Activated CD8-positive, alpha-beta memory T cell treated with anti-CD3 and anti-CD28 coated beads, Interleukin-2, amount 10 ng/mL, durations not matched to agents 7 days and 5 days (primary cell): ENCODE measurements at regions not wholly inside any gene's neighbourhood (a gene's known extent, or its start where the extent isn't known, plus 50 kb on each side); places are given as distances from the start of the nearest gene placed in this dataset.
"Not testable (repeated sequence)": the region's sequence is repeated elsewhere in the genome, so short reads cannot be mapped to it uniquely, and the experiment has no call there.

Source experiments
- ATAC-seq: fragments of 150-1000 bp; cut with Tn5 transposase; one replicate; pipeline ENCODE4 v1.10.0; 2021; ENCODE audit warnings: moderate library complexity
- CTCF ChIA-PET: fragments of 350-600 bp; sonication (Branson Sonifier 250); formaldehyde crosslinking; loops from one replicate; lab custom pipeline; 2021; ENCODE audit warnings: antibody characterized with exemption; lab: Charles Lee
- DNase-seq: peaks from one replicate; pipeline ENCODE4 v3.0.0-alpha.2; 2020
- H3K27ac Mint-ChIP-seq: one replicate; pipeline ENCODE4 v1.8.0; 2021; ENCODE audit warnings: mild to moderate bottlenecking, mixed read lengths
- H3K27me3 Mint-ChIP-seq: one replicate; pipeline ENCODE4 v1.8.0; 2021; ENCODE audit warnings: mixed read lengths
- H3K36me3 Mint-ChIP-seq: one replicate; pipeline ENCODE4 v1.8.0; 2021; ENCODE audit warnings: mild to moderate bottlenecking, mixed read lengths
- H3K4me1 Mint-ChIP-seq: one replicate; pipeline ENCODE4 v1.8.0; 2021; ENCODE audit warnings: mixed read lengths
- H3K4me3 Mint-ChIP-seq: one replicate; pipeline ENCODE4 v1.8.0; 2021; ENCODE audit warnings: mild to moderate bottlenecking, moderate library complexity, mixed read lengths
- H3K9me3 Mint-ChIP-seq: one replicate; pipeline ENCODE4 v1.8.0; 2022; ENCODE audit warnings: low read depth, mixed read lengths

DNA sequence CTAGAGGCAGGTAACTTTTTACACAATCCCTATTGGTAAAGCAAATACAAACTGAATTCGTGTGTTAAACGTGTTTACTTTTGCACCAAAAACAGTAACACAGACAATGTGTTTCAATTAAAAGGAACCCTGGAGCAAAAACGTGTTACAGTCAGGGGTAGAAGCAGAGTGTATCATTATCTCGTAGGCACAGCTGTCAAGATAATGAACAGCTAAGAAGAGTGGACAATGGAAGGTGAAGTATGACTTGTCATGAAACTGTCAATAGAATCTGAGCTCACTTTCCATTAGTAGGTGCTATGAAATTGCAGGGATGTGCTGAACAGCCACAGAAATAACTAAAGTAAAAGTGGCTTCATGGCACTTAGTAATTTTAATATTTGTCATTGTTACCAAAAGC lies 1229.8 kb upstream of the WWC1 start:
- Mint-ChIP-seq H3K4me3 (no peak overlapping the region), H3K9me3 (peaks cover 2% of the 10 kb centered on the region), H3K27me3 (no peaks in the 10 kb centered on the region), H3K27ac (no peak overlapping the region), H3K36me3 (no peaks in the 10 kb centered on the region), H3K4me1 (no peaks in the 10 kb centered on the region)
- ATAC-seq: no peak
- no peak for DNase-seq
- CTCF ChIA-PET: no interaction called here

DNA sequence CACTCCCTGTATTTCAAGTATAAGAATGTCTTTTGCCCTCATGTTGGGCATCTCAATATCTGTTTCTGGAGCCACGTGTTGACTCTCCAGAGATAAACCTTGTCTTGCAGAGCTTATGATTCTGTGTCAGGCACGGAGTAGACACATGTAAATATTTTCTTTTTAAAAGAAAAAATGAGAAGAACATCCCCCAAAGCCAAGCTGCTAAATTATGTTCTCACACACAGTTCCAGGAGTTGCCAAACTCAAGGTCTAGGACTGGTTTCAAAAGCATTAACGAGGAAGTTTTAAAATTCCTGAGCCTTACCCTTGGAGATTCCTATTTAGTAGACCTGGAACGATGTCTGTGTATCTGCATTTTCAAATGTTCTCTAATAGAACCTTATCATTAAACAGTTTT lies 1228.3 kb upstream of the WWC1 start:
- Mint-ChIP-seq H3K9me3 (peaks cover 2% of the 10 kb centered on the region), H3K4me1 (no peaks in the 10 kb centered on the region), H3K27ac (no peak overlapping the region), H3K36me3 (no peaks in the 10 kb centered on the region), H3K27me3 (no peaks in the 10 kb centered on the region), H3K4me3 (no peak overlapping the region)
- DNase-seq (no peak), ATAC-seq (no peak)
- CTCF ChIA-PET: no interaction called here

DNA sequence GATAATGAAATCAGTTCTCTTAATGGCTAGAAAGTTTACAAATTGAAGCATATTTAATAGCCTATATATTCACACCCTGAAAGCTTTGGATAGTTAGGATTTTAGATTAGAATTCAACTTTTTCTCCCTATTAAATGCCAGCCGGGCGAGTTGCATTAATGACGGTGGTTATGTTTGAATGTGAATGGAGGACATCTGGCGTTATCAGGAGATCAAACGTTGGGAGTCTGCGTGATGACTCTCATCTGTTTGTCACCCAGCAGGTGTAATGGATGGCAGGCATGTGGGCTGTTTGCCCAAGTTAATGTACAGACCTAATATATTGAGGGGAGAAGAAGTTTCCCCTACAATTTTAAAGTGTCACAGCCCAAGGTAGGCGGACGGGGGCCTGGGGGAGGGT lies 1227.7 kb upstream of the WWC1 start:
- H3K27me3 Mint-ChIP-seq: no peaks in the 10 kb centered on the region
- CTCF ChIA-PET: no interaction called here
- H3K4me3 Mint-ChIP-seq: no peak overlapping the region
- ATAC-seq: no peak
- H3K36me3 Mint-ChIP-seq: no peaks in the 10 kb centered on the region
- H3K4me1 Mint-ChIP-seq: no peaks in the 10 kb centered on the region
- H3K9me3 Mint-ChIP-seq: no peaks in the 10 kb centered on the region
- DNase-seq: no peak
- H3K27ac Mint-ChIP-seq: no peak overlapping the region

DNA sequence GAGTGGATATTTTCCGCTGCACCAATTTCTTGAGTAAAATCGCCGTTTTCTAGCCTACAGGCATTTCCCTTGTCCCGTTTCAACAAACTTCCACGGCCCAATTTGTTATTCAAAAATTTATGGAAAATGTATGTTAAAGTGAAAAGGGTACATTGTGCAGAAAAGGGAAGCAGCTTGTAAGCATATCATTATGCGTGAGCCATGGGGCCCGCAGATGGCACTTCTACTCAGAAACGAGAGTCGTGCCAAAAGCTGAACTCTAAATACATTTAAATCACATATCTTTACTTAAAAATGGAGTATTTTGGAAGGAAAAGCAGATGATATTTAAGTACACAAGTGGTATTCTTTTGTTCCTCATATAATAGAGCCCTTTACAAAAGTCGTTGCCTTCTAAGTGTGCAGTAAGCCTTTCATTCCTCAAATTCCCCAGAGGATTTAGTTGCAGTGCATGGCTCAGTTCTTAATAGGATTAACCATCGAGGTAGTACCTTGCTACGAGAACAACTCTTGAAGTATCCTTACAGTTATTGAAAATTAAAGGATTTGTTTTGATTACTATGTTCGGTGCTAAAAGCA lies 1227.2 kb upstream of the WWC1 start:
- no peak for DNase-seq
- Mint-ChIP-seq H3K4me1 (no peaks in the 10 kb centered on the region), H3K4me3 (no peak overlapping the region), H3K27ac (no peak overlapping the region), H3K36me3 (no peaks in the 10 kb centered on the region), H3K27me3 (no peaks in the 10 kb centered on the region), H3K9me3 (no peaks in the 10 kb centered on the region)
- no peak for ATAC-seq
- CTCF ChIA-PET: no interaction called here

DNA sequence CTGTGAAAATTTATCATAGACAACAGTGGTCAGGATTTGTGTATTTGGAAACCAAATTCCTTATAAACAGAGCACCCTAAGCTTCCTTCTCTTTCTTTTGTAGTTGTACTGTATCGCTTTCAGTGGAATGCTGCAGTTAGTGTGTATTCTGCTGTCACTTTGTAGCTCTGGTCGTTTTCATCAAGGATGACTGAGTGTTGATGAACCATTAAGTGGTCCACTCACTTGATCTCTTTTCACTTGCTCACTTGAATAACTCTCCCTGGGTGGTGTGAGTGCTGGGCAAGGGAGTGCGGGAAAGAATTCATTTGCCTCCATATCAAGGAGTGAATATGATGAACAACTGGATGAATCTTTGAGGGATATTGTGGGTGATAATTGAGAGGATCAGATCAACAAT lies 1225.7 kb upstream of the WWC1 start:
- Mint-ChIP-seq H3K4me1 (no peaks in the 10 kb centered on the region), H3K4me3 (no peak overlapping the region)
- CTCF ChIA-PET: no interaction called here

DNA sequence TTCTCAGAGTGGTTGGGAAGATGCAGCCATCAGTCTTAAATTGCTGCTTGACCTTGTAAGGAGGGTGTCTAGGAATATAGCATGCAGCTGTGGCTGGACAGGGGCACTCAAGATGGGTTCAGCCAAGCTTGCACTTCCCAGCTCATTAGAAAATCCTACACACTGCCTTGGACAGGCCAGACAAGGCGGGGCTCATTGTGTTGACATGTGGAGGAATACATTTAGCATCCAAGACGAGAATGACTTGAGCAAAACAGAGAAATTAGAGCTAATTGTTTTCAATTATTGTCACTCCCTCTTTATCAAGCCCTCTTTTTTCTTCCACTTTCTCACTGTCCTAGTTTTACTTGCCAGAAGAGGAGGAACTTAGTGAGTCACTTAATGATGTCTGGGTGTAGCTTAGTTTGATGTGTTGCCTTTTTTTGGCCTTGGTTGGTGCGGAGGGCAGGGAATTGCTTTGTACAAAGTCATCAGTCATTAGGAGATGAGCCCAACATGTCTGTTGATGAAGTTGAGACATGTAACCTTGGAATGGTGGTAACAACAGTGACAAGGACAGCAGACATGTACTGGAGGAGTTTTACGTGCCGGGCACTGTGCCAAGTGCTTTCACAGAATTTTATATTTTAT lies 1219.3 kb upstream of the WWC1 start:
- Mint-ChIP-seq H3K4me1 (no peaks in the 10 kb centered on the region), H3K9me3 (peaks cover 2% of the 10 kb centered on the region), H3K27me3 (no peaks in the 10 kb centered on the region), H3K36me3 (no peaks in the 10 kb centered on the region), H3K4me3 (no peak overlapping the region), H3K27ac (no peak overlapping the region)
- DNase-seq (no peak), ATAC-seq (no peak)
- CTCF ChIA-PET: no interaction called here

More for the DNA sequence above, 1225.7 kb upstream of the WWC1 start:
- DNase-seq (no peak), ATAC-seq (no peak)
- H3K27me3 Mint-ChIP-seq: no peaks in the 10 kb centered on the region
- no peaks in the 10 kb centered on the region for H3K36me3 Mint-ChIP-seq
- no peaks in the 10 kb centered on the region for H3K9me3 Mint-ChIP-seq
- no peak overlapping the region for H3K27ac Mint-ChIP-seq

DNA sequence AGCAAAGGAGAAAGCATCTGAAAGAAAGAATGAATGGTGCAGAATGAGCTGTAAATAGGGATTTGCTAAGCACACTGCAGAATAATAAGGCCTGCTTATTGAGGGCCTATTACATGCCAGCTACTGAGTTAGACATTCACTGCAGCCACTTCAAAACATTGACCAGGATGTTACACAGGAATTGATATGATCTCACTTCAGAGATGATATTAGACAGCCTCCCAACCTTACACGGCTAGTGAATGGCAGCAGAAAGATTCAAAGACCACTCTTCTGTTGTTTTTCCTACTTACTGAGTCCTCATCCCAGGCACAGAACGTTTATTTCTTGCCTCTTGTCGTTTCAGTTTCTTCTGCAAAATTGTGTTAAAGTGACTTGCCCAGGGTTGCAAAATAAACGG lies 1209.9 kb upstream of the WWC1 start:
- DNase-seq: no peak
- ATAC-seq: no peak
- H3K27me3 Mint-ChIP-seq: no peaks in the 10 kb centered on the region
- no peak overlapping the region for H3K4me3 Mint-ChIP-seq
- H3K27ac Mint-ChIP-seq: no peak overlapping the region
- no peaks in the 10 kb centered on the region for H3K4me1 Mint-ChIP-seq
- CTCF ChIA-PET: no interaction called here
- H3K36me3 Mint-ChIP-seq: no peaks in the 10 kb centered on the region
- H3K9me3 Mint-ChIP-seq: no peaks in the 10 kb centered on the region

DNA sequence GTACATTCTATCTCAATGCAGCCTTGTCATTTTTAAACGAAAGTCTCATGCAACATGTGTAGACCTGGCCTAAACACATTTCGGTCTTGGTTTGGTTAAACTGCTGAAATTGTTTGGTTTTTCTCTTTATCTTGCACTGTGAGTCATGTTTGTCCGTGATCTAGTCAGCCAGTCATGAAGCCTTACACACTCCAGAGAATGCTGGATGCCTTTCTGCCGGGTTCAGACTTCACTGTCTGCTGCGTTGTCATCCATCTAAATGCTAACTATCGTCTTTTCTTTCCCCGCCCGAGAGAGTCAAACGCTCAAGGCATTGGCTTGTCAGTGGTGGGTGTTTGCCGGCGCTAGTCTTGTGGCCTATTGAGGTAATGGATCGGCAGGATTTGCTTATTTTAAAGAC lies 1194.6 kb upstream of the WWC1 start:
- peaks cover 15% of the 10 kb centered on the region for H3K9me3 Mint-ChIP-seq
- H3K36me3 Mint-ChIP-seq: no peaks in the 10 kb centered on the region
- no peaks in the 10 kb centered on the region for H3K27me3 Mint-ChIP-seq
- no peak for ATAC-seq
- CTCF ChIA-PET: no interaction called here
- no peak overlapping the region for H3K27ac Mint-ChIP-seq
- DNase-seq: no peak
- H3K4me1 Mint-ChIP-seq: no peaks in the 10 kb centered on the region
- H3K4me3 Mint-ChIP-seq: no peak overlapping the region

DNA sequence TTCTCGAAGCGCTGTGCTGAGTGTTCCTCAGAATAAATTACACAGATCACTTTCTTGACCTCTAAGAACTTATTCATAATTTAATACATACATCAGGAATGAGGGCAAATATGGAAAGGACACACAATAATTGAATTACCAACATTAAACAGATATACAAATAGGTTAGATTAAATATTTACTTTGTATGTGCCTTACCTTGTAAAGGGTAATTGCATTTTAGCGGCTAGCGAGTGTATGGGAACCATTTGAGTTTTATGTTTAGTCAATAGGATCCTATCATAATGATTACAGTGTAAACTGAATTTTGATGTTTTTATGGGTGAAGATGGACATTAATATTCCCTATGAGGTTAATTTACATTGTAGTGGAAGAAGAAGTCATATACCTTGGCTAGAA lies 1187.1 kb upstream of the WWC1 start:
- no peak for ATAC-seq
- H3K36me3 Mint-ChIP-seq: no peaks in the 10 kb centered on the region
- no peak for DNase-seq
- no peak overlapping the region for H3K4me3 Mint-ChIP-seq
- no peaks in the 10 kb centered on the region for H3K27me3 Mint-ChIP-seq
- no peaks in the 10 kb centered on the region for H3K4me1 Mint-ChIP-seq
- CTCF ChIA-PET: no interaction called here
- H3K9me3 Mint-ChIP-seq: peaks cover 21% of the 10 kb centered on the region
- no peak overlapping the region for H3K27ac Mint-ChIP-seq

DNA sequence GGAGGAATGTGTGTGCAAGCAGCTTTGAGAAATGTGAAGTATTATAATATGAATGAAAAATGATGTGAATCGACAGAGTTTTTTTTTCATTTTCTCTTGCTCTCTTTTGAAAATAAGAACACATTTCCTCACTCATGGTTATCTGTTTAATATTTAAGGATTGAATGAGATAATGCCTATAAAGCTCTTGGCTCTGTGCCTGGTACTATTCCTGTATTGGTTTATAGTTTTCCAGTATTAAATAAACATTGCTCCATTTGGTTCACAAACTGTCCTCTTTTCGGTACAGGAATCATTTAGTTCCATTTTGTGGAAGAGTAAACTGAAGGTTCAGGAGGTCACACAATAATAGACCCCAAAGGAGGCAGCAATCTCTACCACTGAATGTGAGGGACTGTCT lies 1185.5 kb upstream of the WWC1 start:
- H3K36me3 Mint-ChIP-seq: no peaks in the 10 kb centered on the region
- H3K4me3 Mint-ChIP-seq: no peak overlapping the region
- H3K27me3 Mint-ChIP-seq: no peaks in the 10 kb centered on the region
- H3K9me3 Mint-ChIP-seq: peaks cover 14% of the 10 kb centered on the region
- H3K4me1 Mint-ChIP-seq: no peaks in the 10 kb centered on the region
- DNase-seq: no peak
- ATAC-seq: no peak
- CTCF ChIA-PET: no interaction called here
- no peak overlapping the region for H3K27ac Mint-ChIP-seq

DNA sequence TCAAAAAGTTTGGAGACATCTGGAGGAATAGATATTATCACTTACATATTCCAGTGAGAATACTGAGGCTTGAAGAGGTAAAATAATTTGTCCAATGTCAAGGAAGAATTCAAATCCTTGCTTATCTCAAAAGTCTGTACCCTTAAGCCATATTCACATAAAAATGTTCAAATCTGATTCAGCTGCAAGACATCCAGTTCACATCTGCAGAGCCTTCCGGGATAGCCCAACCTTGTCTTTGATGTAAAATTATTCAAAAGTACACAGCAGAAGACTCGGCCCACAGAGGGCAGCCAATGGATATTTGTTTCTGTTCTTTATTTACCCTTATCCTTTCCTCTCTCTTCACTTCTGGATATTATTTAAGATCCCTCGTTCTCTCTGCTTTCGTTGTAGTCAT lies 1183.8 kb upstream of the WWC1 start:
- no peaks in the 10 kb centered on the region for H3K36me3 Mint-ChIP-seq
- DNase-seq (no peak), ATAC-seq (no peak)
- peaks cover 12% of the 10 kb centered on the region for H3K9me3 Mint-ChIP-seq
- no peaks in the 10 kb centered on the region for H3K27me3 Mint-ChIP-seq
- H3K27ac Mint-ChIP-seq: no peak overlapping the region
- no peak overlapping the region for H3K4me3 Mint-ChIP-seq
- no peaks in the 10 kb centered on the region for H3K4me1 Mint-ChIP-seq
- CTCF ChIA-PET: no interaction called here

DNA sequence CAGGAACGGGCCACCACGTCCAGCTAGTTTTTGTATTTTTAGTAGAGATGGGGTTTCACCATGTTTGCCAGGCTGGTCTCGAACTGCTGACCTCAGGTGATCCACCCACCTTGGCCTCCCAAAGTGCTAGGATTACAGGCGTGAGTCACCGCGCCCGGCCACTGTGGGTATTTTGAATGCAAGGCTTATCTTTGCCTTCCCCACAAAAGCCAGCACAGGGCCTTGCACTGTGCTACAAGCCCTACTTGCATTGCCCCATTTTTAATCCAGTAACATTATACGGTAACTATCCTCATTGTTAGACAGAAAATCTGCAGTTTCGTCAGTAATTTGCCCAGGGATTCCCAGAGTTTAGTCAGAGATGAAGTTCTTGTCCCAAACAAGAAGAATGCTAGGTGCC lies 1183.2 kb upstream of the WWC1 start:
- CTCF ChIA-PET, H3K36me3 Mint-ChIP-seq, DNase-seq, H3K4me1 Mint-ChIP-seq, H3K27me3 Mint-ChIP-seq, H3K27ac Mint-ChIP-seq, H3K4me3 Mint-ChIP-seq, ATAC-seq: not testable (repeated sequence)
- H3K9me3 Mint-ChIP-seq: peaks cover 10% of the 10 kb centered on the region

DNA sequence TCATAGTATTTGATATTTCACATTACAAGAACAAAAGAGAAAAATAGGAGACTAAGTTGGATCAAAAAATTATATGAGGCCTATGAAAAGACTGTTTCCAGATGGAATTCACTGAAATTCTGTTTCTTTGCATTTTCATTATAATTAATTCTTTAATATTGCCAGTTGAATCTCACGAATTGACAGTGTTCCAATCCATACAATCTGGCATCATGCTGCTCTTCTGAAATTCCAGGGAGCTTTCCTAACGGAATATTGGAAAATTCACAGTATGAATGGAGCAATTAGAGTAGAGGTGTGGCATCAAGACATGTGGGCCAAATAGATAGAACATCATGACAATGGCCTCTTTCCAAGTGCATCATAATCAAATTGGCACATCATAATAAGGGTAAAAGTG lies 1178.9 kb upstream of the WWC1 start:
- Mint-ChIP-seq H3K4me1 (no peaks in the 10 kb centered on the region), H3K27ac (no peak overlapping the region), H3K27me3 (no peaks in the 10 kb centered on the region), H3K36me3 (no peaks in the 10 kb centered on the region), H3K4me3 (no peak overlapping the region), H3K9me3 (peaks cover 5% of the 10 kb centered on the region)
- CTCF ChIA-PET: no interaction called here
- DNase-seq: no peak
- no peak for ATAC-seq

DNA sequence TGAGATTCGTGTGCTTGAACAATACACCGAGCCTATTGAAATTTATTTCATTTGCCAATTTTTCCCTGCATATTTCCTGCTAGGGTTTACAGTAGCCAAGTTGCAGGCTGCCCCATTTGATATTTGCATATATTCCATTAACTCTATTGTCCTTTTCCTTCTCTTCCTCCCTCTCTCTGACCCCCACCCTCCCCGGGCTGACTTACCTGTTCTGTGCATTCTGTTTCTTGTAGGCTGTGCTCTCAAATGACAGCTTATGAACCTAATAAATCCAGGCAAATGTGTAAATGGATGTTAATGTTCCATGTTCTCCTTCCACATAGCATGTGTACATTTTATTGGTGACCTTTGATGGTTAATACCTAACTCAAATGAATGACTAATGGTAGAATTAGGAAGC lies 1169.2 kb upstream of the WWC1 start:
- Mint-ChIP-seq H3K27ac (no peak overlapping the region), H3K9me3 (peaks cover 6% of the 10 kb centered on the region), H3K4me1 (no peaks in the 10 kb centered on the region), H3K4me3 (no peak overlapping the region), H3K36me3 (no peaks in the 10 kb centered on the region), H3K27me3 (no peaks in the 10 kb centered on the region)
- DNase-seq: no peak
- ATAC-seq: no peak
- CTCF ChIA-PET: no interaction called here

DNA sequence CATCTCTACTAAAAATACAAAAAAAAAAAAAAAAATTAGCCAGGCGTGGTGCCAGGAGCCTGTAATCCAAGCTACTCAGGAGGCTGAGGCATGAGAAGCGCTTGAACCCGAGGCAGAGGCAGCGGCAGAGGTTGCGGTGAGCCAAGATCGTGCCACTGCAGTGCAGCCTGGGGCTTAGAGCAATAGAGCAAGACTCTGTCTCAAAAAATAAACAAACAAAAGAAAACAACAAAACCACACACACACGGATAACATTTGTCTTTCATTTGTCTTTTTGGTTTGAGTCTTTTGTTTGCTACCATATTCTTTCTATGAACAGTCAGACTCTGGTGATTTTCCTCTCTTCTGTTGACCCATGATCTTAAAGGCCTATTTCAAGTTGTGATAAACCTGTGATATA lies 1168.3 kb upstream of the WWC1 start:
- no peak overlapping the region for H3K27ac Mint-ChIP-seq
- no peaks in the 10 kb centered on the region for H3K27me3 Mint-ChIP-seq
- ATAC-seq (no peak), DNase-seq (no peak)
- CTCF ChIA-PET: no interaction called here
- no peaks in the 10 kb centered on the region for H3K4me1 Mint-ChIP-seq
- peaks cover 6% of the 10 kb centered on the region for H3K9me3 Mint-ChIP-seq
- H3K4me3 Mint-ChIP-seq: no peak overlapping the region
- H3K36me3 Mint-ChIP-seq: no peaks in the 10 kb centered on the region
